DOHH2 (cell line): ENCODE measurements at regions not wholly inside any gene's neighbourhood (a gene's known extent, or its start where the extent isn't known, plus 50 kb on each side); places are given as distances from the start of the nearest gene placed in this dataset.

ENCODE experiments used
- H3F3A ChIP-seq: fragments of 200-600 bp; sonication (generic), shearing (Covaris generic); 2 replicates; pipeline ENCODE4 v1.6.0; 2016; ENCODE audit warnings: antibody characterized with exemption, mild to moderate bottlenecking; ENCODE audit not compliant: control insufficient read depth, insufficient read depth
- H3K27ac ChIP-seq: fragments of 200-600 bp; sonication (generic); 2 replicates; pipeline ENCODE4 v1.5.1; 2014; ENCODE audit warnings: low read depth, mild to moderate bottlenecking, low read length, moderate library complexity
- H3K27me3 ChIP-seq: fragments of 200-600 bp; sonication (generic); 2 replicates; pipeline ENCODE4 v1.6.1; 2014; ENCODE audit warnings: mild to moderate bottlenecking, low read length, mixed read lengths; ENCODE audit not compliant: control insufficient read depth
- H3K36me3 ChIP-seq: fragments of 200-600 bp; sonication (generic); 2 replicates; pipeline ENCODE4 v1.6.1; 2014; ENCODE audit warnings: mild to moderate bottlenecking, low read length, moderate library complexity, mixed read lengths; ENCODE audit not compliant: control insufficient read depth
- H3K4me1 ChIP-seq: fragments of 200-600 bp; sonication (generic); 2 replicates; pipeline ENCODE4 v1.6.1; 2014; ENCODE audit warnings: mild to moderate bottlenecking, low read length, mixed read lengths; ENCODE audit not compliant: control insufficient read depth
- H3K4me2 ChIP-seq: fragments of 200-600 bp; sonication (generic); 2 replicates; pipeline ENCODE4 v1.6.0; 2014; ENCODE audit warnings: mild to moderate bottlenecking, low read length, moderate library complexity
- H3K4me3 ChIP-seq: fragments of 200-600 bp; sonication (generic); 2 replicates; pipeline ENCODE4 v1.5.1; 2014; ENCODE audit warnings: mild to moderate bottlenecking, low read length, mixed read lengths
- H3K79me2 ChIP-seq: fragments of 200-600 bp; sonication (generic); 2 replicates; pipeline ENCODE4 v1.6.1; 2014; ENCODE audit warnings: mild to moderate bottlenecking, low read length, mixed read lengths; ENCODE audit not compliant: control insufficient read depth
- H3K9me2 ChIP-seq: fragments of 200-600 bp; sonication (generic); replicated peaks from 2 replicates; pipeline ENCODE4 v1.6.1; 2014; ENCODE audit warnings: mild to moderate bottlenecking, low read length, mixed read lengths; ENCODE audit not compliant: control insufficient read depth
- H3K9me3 ChIP-seq: fragments of 200-600 bp; sonication (generic); 2 replicates; pipeline ENCODE4 v1.6.1; 2014; ENCODE audit warnings: antibody characterized with exemption, low read length, mixed read lengths; ENCODE audit not compliant: control insufficient read depth, insufficient read depth
- H4K20me1 ChIP-seq: fragments of 200-600 bp; sonication (generic); 2 replicates; pipeline ENCODE4 v1.6.0; 2014; ENCODE audit warnings: low read depth, mild to moderate bottlenecking, antibody characterized with exemption, low read length, moderate library complexity; ENCODE audit not compliant: control insufficient read depth, insufficient read depth
- EZH2phosphoT487 ChIP-seq: fragments of 200-600 bp; sonication (generic); IDR thresholded peaks from 2 replicates; pipeline ENCODE4 v1.6.1; 2017; ENCODE audit warnings: borderline replicate concordance, mild to moderate bottlenecking, antibody characterized with exemption, low read length, moderate library complexity, mixed read lengths
- TF ChIP-seq, protein P1 (sequence below): fragments of 200-600 bp; sonication (generic); IDR thresholded peaks from one replicate; pipeline ENCODE4 v1.5.1; 2014; ENCODE audit warnings: antibody characterized with exemption, mild to moderate bottlenecking, low read depth, low read length; ENCODE audit not compliant: poor library complexity, severe bottlenecking

DNA sequence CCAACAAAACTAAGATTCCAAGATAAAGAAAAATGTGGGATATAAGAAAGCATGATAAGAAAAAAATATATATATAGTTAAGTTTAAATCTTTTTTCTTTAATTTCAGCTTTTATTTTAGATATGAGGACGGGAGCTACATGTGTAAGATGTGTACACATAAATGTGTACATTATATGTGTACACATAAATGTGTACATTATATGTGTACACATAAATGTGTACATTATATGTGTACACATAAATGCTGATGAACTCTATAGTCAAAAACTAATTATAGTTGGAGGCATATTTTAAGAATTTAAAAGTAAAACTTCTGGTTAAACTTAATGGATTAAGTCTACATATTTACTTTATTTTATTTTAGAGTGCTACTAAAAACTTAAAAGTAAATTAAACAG is 123.6 kb downstream of the BTG1 start:
- Histone ChIP-seq H3K4me1 (no peaks in the 10 kb centered on the region), H4K20me1 (no peaks in the 10 kb centered on the region), H3K79me2 (no peaks in the 10 kb centered on the region), H3K9me2 (no peaks in the 10 kb centered on the region; the same call in none of the 2 replicates), H3K4me2 (no peak overlapping the region), H3K27ac (no peak overlapping the region), H3K36me3 (no peaks in the 10 kb centered on the region), H3K4me3 (no peak overlapping the region), H3K27me3 (no peaks in the 10 kb centered on the region), H3F3A (no peaks in the 10 kb centered on the region), H3K9me3 (no peaks in the 10 kb centered on the region)
- no peak for TF ChIP-seq EZH2phosphoT487
- TF ChIP-seq, protein P1, sequence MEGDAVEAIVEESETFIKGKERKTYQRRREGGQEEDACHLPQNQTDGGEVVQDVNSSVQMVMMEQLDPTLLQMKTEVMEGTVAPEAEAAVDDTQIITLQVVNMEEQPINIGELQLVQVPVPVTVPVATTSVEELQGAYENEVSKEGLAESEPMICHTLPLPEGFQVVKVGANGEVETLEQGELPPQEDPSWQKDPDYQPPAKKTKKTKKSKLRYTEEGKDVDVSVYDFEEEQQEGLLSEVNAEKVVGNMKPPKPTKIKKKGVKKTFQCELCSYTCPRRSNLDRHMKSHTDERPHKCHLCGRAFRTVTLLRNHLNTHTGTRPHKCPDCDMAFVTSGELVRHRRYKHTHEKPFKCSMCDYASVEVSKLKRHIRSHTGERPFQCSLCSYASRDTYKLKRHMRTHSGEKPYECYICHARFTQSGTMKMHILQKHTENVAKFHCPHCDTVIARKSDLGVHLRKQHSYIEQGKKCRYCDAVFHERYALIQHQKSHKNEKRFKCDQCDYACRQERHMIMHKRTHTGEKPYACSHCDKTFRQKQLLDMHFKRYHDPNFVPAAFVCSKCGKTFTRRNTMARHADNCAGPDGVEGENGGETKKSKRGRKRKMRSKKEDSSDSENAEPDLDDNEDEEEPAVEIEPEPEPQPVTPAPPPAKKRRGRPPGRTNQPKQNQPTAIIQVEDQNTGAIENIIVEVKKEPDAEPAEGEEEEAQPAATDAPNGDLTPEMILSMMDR: no peak

DNA sequence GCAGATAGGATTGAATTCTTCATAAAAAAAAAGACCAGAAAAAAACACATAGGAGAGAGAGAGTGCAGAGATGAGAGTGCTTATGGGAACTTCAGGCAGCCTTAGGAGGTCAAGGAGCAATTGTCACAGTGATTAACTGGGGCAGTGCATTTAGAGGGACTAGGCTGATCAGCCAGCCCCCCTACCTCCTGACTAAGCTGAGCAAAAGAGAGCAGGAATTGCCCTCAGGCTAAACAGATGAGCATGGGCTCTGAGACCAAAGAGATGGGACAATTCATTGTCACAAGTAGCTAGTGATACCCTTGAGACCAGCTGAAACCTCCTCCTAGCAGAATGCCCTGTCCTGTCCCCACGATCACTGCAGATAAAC is 124.0 kb downstream of the BTG1 start:
- Histone ChIP-seq H3K27me3 (no peaks in the 10 kb centered on the region), H3K36me3 (no peaks in the 10 kb centered on the region), H3K27ac (no peak overlapping the region), H3K4me1 (no peaks in the 10 kb centered on the region), H3K4me2 (no peak overlapping the region), H3K9me2 (no peaks in the 10 kb centered on the region; the same call in none of the 2 replicates), H3K79me2 (no peaks in the 10 kb centered on the region), H4K20me1 (no peaks in the 10 kb centered on the region), H3K9me3 (no peaks in the 10 kb centered on the region), H3F3A (no peaks in the 10 kb centered on the region), H3K4me3 (no peak overlapping the region)
- TF ChIP-seq EZH2phosphoT487: no peak
- TF ChIP-seq, protein P1: no peak

DNA sequence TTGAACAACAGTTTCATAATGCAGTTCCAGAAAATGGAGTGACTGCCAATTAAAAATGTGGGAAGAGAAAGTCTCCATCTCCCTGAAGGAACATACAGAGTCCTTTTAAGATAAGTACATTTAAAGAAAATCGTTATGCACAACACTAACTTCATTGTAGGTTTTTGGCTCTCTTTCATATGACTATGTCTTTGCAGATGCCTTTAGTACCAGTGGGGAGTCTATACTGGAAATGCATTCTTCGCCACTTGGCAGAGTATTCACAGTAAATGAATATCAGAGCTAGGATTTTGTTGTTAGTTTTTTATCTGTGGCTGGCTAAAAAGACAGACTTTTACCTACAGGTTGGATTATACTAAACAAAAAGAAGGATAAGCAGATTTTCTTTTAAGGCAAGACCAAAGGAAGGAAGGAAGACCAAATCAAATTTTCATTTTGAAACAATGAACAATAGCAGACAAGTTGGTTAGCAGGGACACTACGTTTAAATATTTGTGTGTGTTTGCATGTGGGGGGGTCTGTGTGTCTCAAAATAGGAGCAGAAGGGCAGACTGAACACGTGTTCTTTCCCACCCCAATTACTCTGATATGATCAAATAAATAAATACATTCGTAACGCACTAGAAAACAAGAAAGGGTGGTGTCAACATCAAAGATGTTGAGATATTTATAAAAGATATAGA is 124.5 kb downstream of the BTG1 start:
- H3K9me2 ChIP-seq: no peaks in the 10 kb centered on the region; the same call in none of the 2 replicates
- no peak overlapping the region for H3K27ac ChIP-seq
- H3K36me3 ChIP-seq: no peaks in the 10 kb centered on the region
- no peak overlapping the region for H3K4me2 ChIP-seq
- H3K4me1 ChIP-seq: no peaks in the 10 kb centered on the region
- no peaks in the 10 kb centered on the region for H3F3A ChIP-seq
- no peaks in the 10 kb centered on the region for H4K20me1 ChIP-seq
- H3K4me3 ChIP-seq: no peak overlapping the region
- no peaks in the 10 kb centered on the region for H3K27me3 ChIP-seq
- TF ChIP-seq, protein P1: no peak
- no peak for TF ChIP-seq EZH2phosphoT487
- H3K79me2 ChIP-seq: no peaks in the 10 kb centered on the region
- no peaks in the 10 kb centered on the region for H3K9me3 ChIP-seq
